GM18520 (cell line): ENCODE measurements at regions not wholly inside any gene's neighbourhood (a gene's known extent, or its start where the extent isn't known, plus 50 kb on each side); places are given as distances from the start of the nearest gene placed in this dataset.
A peak's percentile ranks its signal among the peaks of the same experiment; 100 is the strongest.

Experiments used
- ATAC-seq: cut with Tn5 transposase; IDR thresholded peaks from one replicate; pipeline ENCODE4 v1.9.1; 2021; ENCODE audit not compliant: unreplicated experiment

- no peak for ATAC-seq
Observed at GRCh38 chr19:30151081-30151480, 209.0 kb downstream of the URI1 start.

GRCh38 chr19:30152510-30153291 lies 210.7 kb downstream of the URI1 start:
- no peak for ATAC-seq

- ATAC-seq = peak; percentile 77
Observed at GRCh38 chr19:30153326-30154210, 211.5 kb downstream of the URI1 start.

- ATAC-seq = no peak
Observed at GRCh38 chr19:30154410-30154809, 212.4 kb downstream of the URI1 start.

- no peak for ATAC-seq
Observed at GRCh38 chr19:30155381-30156200, 213.6 kb downstream of the URI1 start.

- no peak for ATAC-seq
Observed at GRCh38 chr19:30156646-30157045, 214.6 kb downstream of the URI1 start.

GRCh38 chr19:30158067-30158892 lies 213.9 kb upstream of the ZNF536 start:
- no peak for ATAC-seq

GRCh38 chr19:30158893-30159245 lies 213.3 kb upstream of the ZNF536 start:
- ATAC-seq = no peak

GRCh38 chr19:30159636-30160035 lies 212.5 kb upstream of the ZNF536 start:
- no peak for ATAC-seq

GRCh38 chr19:30160426-30160825 lies 211.8 kb upstream of the ZNF536 start:
- no peak for ATAC-seq

GRCh38 chr19:30161021-30161655 lies 211.0 kb upstream of the ZNF536 start:
- ATAC-seq = no peak

- ATAC-seq = no peak
Observed at GRCh38 chr19:30161770-30162169, 210.4 kb upstream of the ZNF536 start.

- ATAC-seq = no peak
Observed at GRCh38 chr19:30162718-30163117, 209.5 kb upstream of the ZNF536 start.

GRCh38 chr19:30163663-30164062 lies 208.5 kb upstream of the ZNF536 start:
- ATAC-seq = no peak

GRCh38 chr19:30165228-30165813 lies 206.9 kb upstream of the ZNF536 start:
- no peak for ATAC-seq

- no peak for ATAC-seq
Observed at GRCh38 chr19:30167206-30167868, 204.8 kb upstream of the ZNF536 start.

GRCh38 chr19:30167976-30168635 lies 204.1 kb upstream of the ZNF536 start:
- no peak for ATAC-seq

- ATAC-seq = no peak
Observed at GRCh38 chr19:30168760-30169159, 203.4 kb upstream of the ZNF536 start.
